ENCODE measurements at regions not wholly inside any gene's neighbourhood (a gene's known extent, or its start where the extent isn't known, plus 50 kb on each side); places are given as distances from the start of the nearest gene placed in this dataset.

- no peak for TF ChIP-seq CTCF (IDR thresholded peaks at IDR 0.05)
- no peak for TF ChIP-seq ATF2 (CRISPR knock-in tag; IDR thresholded peaks at IDR 0.05; ENCODE audit: borderline replicate concordance, low read depth)
- TF ChIP-seq ETV6 (CRISPR knock-in tag; IDR thresholded peaks at IDR 0.05): no peak
- TF ChIP-seq ZNF138 (CRISPR knock-in tag; conservative IDR thresholded peaks at IDR 0.05): no peak
- no peak for TF ChIP-seq ZNF396 (CRISPR knock-in tag; IDR thresholded peaks at IDR 0.05; ENCODE audit: borderline replicate concordance)
- TF ChIP-seq CREB1 (CRISPR knock-in tag; IDR thresholded peaks at IDR 0.05): no peak
- TF ChIP-seq NR2C2 (CRISPR knock-in tag; IDR thresholded peaks at IDR 0.05): no peak
- TF ChIP-seq ZNF317 (CRISPR knock-in tag; IDR thresholded peaks at IDR 0.05; ENCODE audit: borderline replicate concordance, low read depth): no peak
Observed at GRCh38 chr2:35530615-35531135, 824.9 kb upstream of the CRIM1 start.

All from WTC11 (cell line).